Body of pancreas (tissue), 4 donors: ENCODE measurements at regions not wholly inside any gene's neighbourhood (a gene's known extent, or its start where the extent isn't known, plus 50 kb on each side); places are given as distances from the start of the nearest gene placed in this dataset.

Experiments used
- CTCF ChIP-seq, 7 experiments: fragments of 450-650 bp in 4 of 7; fragments of 200-600 bp in 3 of 7; sonication (generic) in 3 of 7; IDR thresholded peaks; one replicate each; pipeline ENCODE4 v1.5.1; 2016 to 2019; ENCODE audit warnings: antibody characterized with exemption in 7 of 7
- POLR2A ChIP-seq, 3 donors: fragments of 450-650 bp; IDR thresholded peaks; one replicate each; pipeline ENCODE4 v1.6.1; 2016; ENCODE audit warnings: antibody characterized with exemption in 3 of 3, mild to moderate bottlenecking in 2 of 3

- no peak for TF ChIP-seq CTCF (IDR thresholded peaks at IDR 0.05)
- no peak for TF ChIP-seq POLR2A (IDR thresholded peaks at IDR 0.05)
Observed at GRCh38 chr15:77742127-77742526, 109.4 kb upstream of the LINGO1 start.
